HEK293 (cell line): ENCODE measurements at regions not wholly inside any gene's neighbourhood (a gene's known extent, or its start where the extent isn't known, plus 50 kb on each side); places are given as distances from the start of the nearest gene placed in this dataset.

Experiments
- ZBTB7A ChIP-seq: fragments of 450-650 bp; formaldehyde crosslinking; IDR thresholded peaks from 2 replicates; pipeline ENCODE4 v1.5.1; 2016; ENCODE audit warnings: low read depth, missing biosample characterization, missing genetic modification characterization
- ZFP37 ChIP-seq: fragments of 450-650 bp; formaldehyde crosslinking; IDR thresholded peaks from 2 replicates; pipeline ENCODE4 v1.5.1; 2016; ENCODE audit warnings: missing biosample characterization, missing genetic modification characterization
- ZNF175 ChIP-seq: fragments of 450-650 bp; formaldehyde crosslinking; IDR thresholded peaks from 2 replicates; pipeline ENCODE4 v1.5.1; 2016; ENCODE audit warnings: missing biosample characterization, missing genetic modification characterization
- ZNF24 ChIP-seq: fragments of 450-650 bp; formaldehyde crosslinking; IDR thresholded peaks from 2 replicates; pipeline ENCODE4 v1.5.1; 2016; ENCODE audit warnings: missing biosample characterization, missing genetic modification characterization
- TF ChIP-seq, protein P1 (sequence below): fragments of 450-650 bp; formaldehyde crosslinking; IDR thresholded peaks from 2 replicates; pipeline ENCODE4 v1.5.1; 2016; ENCODE audit warnings: missing biosample characterization, missing genetic modification characterization
- TF ChIP-seq, protein P2 (sequence below): fragments of 450-650 bp; formaldehyde crosslinking; IDR thresholded peaks from 2 replicates; pipeline ENCODE4 v1.5.0; 2017; ENCODE audit warnings: missing biosample characterization, missing genetic modification characterization, borderline replicate concordance

DNA sequence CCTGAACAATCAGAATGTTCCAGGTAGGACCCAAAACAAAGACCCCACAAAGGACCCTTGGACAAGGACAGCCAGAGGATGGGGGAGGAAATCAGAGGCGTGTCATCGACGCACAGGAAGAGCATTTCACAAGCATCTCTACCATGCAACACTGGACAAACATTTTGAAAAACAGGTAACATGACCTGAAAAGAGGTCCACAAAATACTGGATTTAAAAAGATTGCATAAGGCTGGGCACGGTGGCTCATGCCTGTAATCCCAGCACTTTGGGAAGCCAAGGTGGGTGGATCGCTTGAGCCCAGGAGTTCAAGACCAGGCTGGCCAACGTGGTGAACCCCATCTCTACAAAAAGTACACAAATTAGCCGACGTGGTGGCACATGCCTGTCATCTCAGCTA is 60.5 kb upstream of the RNF32 start:
- TF ChIP-seq, protein P1, sequence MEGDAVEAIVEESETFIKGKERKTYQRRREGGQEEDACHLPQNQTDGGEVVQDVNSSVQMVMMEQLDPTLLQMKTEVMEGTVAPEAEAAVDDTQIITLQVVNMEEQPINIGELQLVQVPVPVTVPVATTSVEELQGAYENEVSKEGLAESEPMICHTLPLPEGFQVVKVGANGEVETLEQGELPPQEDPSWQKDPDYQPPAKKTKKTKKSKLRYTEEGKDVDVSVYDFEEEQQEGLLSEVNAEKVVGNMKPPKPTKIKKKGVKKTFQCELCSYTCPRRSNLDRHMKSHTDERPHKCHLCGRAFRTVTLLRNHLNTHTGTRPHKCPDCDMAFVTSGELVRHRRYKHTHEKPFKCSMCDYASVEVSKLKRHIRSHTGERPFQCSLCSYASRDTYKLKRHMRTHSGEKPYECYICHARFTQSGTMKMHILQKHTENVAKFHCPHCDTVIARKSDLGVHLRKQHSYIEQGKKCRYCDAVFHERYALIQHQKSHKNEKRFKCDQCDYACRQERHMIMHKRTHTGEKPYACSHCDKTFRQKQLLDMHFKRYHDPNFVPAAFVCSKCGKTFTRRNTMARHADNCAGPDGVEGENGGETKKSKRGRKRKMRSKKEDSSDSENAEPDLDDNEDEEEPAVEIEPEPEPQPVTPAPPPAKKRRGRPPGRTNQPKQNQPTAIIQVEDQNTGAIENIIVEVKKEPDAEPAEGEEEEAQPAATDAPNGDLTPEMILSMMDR (tag by site-specific recombination): no peak
- TF ChIP-seq ZFP37 (tag by site-specific recombination) (no peak), ZNF24 (tag by site-specific recombination) (no peak), ZBTB7A (tag by site-specific recombination) (no peak), ZNF175 (tag by site-specific recombination) (no peak)
- TF ChIP-seq, protein P2, sequence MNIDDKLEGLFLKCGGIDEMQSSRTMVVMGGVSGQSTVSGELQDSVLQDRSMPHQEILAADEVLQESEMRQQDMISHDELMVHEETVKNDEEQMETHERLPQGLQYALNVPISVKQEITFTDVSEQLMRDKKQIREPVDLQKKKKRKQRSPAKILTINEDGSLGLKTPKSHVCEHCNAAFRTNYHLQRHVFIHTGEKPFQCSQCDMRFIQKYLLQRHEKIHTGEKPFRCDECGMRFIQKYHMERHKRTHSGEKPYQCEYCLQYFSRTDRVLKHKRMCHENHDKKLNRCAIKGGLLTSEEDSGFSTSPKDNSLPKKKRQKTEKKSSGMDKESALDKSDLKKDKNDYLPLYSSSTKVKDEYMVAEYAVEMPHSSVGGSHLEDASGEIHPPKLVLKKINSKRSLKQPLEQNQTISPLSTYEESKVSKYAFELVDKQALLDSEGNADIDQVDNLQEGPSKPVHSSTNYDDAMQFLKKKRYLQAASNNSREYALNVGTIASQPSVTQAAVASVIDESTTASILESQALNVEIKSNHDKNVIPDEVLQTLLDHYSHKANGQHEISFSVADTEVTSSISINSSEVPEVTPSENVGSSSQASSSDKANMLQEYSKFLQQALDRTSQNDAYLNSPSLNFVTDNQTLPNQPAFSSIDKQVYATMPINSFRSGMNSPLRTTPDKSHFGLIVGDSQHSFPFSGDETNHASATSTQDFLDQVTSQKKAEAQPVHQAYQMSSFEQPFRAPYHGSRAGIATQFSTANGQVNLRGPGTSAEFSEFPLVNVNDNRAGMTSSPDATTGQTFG (tag by site-specific recombination): no peak
